ENCODE measurements at regions not wholly inside any gene's neighbourhood (a gene's known extent, or its start where the extent isn't known, plus 50 kb on each side); places are given as distances from the start of the nearest gene placed in this dataset.
A peak's percentile ranks its signal among the peaks of the same experiment; 100 is the strongest.
"Not testable (repeated sequence)": the region's sequence is repeated elsewhere in the genome, so short reads cannot be mapped to it uniquely, and the experiment has no call there.

DNA sequence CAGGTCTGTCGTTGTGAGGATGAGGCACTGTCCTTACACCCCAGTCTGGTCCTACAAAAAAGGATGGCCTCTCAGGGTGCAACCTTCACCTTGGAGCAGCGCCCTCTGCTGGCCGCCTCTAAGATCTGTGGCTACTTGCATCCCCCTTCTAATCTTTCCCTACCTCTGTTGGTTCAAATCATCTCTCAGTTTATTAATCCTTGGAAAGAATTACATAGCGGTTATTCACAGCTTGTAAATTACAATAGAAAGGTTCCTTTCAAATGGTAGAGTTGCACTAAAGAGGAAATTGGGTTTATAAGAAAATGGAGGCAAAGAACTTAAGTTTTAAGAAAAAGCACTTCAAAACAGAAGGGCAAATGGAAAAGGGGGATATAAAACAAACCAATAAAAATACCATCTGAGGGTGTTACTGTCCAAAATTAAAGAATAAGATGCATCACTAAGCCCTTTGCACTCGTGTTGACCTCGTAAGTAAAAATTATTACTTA, 102.0 kb upstream of the PLEKHM1 start:
- not testable (repeated sequence) for DNase-seq

DNA sequence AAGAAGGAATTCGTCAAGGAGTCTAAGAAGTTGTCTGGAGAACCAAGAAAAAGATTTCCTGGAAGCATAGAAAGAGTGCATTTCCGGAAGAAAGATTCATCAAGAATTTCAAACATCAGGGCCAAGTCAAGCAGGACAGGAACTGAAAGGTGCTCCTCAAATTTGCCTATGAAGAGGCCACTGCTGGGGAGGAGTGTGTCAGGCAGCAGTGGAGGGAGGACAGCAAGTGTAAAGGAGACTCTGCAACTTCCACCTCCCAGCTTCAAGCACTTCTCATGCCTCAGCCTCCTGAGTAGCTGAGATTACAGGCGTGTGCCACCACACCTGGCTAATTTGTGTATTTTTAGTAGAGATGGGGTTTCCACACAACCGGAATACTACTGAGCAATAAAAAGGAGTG, 105.8 kb upstream of the PLEKHM1 start:
- not testable (repeated sequence) for DNase-seq

DNA sequence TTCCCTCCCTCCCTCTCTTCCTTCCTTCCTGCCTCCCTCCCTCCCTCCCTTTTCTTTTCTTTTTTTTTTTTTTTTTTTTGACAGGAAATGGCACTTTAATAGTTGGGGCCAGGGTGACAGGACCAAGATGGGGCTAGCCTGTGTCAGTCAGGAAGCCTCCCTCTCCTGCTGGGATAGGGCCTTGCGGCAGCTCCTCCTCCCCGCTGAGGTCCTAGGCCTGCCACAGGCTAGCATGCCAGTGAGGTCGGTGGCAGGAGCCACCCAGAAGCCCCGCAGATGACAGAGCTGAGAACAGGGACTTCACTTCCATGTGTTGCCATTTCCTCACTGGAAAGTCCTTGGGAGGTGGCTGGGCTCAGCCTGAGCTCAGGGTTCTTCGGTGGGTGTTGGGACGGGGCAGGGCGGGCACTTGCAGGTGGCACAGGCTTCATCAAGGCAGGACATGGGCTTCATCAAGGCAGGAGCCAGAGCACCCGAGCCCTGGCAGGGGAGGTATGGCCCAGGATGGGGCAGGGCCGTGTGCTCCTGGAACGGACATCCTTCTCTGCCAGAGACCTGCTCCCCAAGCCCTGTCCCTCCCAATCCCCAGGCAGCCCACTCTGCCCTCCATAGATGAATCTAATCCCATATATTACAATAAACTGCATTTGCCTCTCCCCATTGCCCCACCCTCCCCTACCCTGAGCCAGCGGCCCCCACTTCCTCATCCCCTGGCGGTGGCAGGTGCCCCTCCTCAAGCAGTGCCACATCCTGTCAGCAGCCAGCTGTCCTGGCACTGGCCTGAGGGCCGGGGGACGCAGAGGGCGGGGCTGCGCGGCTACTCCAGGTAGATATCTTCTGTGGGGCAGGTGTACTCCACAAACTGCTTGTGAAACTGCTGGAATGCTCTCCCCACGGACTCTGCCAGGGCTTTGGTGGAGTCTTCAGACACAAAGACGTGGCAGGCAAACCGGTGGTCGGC, 109.8 kb upstream of the PLEKHM1 start:
- DNase-seq: not testable (repeated sequence)

DNA sequence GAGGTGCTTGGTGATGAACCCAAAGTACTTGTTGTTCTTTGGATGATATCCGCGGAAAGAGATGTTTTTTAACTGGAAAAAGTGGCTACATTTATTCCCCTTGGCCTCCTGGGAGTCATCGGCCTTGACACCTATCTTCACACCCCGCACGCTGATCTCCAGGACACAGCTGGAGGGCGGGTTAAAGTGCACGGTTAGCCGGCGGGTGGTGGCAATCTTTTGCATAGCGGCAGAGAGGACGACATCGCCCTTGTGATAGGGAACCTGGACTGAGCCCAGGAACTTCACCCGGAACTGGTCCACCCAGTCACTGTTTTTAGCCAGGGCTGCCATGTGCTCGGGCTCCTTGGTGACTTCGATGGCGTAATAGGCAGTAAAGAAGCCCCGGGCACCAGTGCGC, 110.5 kb upstream of the PLEKHM1 start:
- DNase-seq: not testable (repeated sequence)

DNA sequence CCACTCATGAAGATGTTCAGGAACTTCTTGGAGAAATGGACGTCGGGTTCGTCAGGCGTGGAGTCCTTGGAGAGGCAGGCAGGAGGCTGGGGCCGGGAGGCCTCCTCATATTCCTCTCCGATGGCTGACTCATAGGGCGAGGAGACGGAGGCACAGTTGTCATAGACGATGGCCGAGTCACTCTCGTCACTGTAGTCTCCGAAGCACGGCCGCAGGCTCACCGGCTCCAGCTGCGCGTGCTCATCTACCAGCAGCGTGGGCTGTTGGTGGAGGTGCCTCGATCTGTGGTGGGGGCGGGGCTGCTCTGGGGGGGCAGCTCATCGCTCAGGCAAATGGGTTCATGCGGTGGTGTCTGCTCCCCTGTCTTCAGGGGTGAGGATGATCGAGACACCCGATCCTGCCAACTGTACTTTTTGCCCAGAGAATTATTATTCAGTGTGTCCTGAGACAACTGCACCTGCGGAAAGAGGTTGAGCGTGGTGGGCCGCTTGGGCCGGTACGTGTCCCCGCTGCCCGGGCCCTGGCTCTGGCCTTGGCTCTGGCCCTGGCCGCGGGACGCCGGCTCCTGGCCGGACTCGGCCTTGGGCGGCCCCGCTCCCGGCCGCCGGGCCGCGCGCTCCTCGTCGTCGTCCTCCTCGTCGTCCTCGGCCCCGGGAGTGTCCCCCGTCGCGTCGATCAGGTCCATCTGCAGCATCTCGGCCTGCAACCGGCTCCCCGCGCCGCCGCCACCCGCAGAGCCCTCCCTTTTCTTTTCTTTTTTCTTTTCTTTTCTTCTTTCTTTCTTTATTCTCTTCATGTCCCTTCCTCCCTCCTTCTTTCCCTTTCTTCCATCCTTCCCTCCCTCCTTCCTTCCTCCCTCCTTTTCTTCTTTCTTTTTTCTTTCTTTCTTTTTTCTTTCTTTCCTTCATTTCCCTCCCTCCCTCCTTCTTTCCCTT, 111.4 kb upstream of the PLEKHM1 start:
- not testable (repeated sequence) for DNase-seq

DNA sequence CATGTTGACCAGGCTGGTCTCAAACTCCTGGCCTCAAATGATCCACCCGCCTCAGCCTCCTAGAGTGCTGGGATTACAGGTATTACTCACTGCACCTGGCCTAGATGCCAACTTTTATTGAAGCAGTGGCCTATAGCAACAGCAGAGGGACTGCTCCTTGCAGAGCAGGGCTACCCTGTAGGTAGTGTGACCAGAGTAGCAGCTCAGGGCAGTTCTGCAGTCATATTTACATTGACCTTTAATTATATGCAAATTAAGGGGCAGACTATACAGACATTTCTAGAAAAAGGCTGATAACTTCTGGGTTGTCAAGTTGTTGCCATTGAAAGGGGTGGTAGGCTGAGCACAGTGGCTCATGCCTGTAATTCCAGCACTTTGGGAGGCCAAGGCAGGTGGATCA, 115.2 kb upstream of the PLEKHM1 start:
- DNase-seq: not testable (repeated sequence)

DNA sequence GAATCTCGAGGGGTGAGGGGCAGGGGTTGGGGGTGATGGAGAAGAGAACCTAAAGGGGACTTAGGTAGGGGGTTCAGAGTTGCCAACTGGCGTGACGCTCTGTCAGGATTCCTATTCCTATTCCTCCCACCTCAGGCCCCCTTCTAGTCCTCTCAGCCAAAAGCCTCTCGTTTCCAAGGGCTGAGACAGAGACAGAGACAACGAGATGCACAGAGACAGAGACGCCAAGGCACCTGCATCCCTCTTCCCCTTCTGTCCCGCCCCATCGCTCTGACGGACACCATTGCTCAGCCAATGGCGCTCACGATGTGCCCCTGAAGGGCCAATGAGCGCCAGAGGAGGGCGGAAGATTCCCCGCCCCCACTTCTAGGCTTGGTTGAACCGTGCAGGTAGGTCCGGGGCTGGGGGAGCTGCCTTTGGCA, 129.5 kb upstream of the PLEKHM1 start:
- not testable (repeated sequence) for DNase-seq

DNA sequence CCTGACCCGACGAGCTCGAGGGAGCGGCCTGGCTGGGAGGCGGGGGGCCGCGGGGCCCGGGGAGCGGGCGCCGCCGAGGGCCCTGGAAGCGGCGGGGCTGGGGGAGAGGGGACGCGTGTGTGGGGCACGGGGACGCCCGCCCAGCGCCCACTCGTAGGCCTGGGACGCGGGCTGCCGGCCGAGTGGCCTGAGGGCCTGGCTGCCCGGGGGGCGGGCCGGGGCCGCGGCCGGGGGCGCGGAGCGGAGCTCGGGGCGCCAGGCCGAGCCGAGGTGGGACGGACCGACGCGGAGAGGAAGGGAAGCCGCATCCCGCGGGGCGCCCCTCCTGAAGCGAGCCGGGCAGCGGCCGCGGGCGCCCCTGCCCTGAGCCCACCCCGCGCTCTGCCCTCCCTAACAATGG, 129.9 kb upstream of the PLEKHM1 start:
- DNase-seq: not testable (repeated sequence)

DNA sequence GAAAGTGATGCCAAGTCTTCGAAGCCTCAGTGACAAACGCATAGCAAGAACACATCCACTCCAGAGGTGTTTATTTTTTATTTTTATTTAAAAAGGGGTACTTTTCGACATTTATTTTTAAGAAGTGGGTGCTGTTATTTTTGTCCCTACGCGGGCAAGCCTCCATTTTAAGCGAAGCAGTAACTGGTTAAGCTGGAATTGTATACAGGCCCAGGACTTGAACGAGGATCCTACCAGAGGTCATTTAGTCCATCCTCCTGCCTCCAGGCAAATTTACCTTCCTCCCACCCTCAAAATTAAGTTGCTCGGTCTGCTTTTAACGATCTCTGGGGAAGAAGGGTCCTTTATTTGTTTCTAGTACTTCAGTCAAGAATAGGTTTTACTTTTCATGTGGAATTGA, 130.6 kb upstream of the PLEKHM1 start:
- not testable (repeated sequence) for DNase-seq

DNA sequence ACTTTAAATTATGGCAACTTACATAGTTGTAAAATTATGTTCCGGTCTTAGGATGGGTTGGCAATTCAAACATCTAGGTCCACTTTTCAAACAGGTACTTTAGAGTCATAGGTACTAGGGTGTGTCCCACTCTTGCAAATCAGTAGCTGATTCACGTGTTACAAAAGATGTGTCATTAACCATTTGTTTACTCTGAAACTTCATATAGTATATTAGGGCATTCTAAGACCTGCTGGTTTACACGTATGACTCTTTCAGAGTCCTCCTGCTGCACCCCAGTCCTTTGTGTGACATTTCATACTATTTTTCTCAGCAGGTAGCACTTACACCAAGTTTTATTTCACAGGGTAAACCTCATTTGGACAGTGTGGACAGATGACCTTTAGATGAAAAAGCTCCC, 131.8 kb upstream of the PLEKHM1 start:
- not testable (repeated sequence) for DNase-seq

DNA sequence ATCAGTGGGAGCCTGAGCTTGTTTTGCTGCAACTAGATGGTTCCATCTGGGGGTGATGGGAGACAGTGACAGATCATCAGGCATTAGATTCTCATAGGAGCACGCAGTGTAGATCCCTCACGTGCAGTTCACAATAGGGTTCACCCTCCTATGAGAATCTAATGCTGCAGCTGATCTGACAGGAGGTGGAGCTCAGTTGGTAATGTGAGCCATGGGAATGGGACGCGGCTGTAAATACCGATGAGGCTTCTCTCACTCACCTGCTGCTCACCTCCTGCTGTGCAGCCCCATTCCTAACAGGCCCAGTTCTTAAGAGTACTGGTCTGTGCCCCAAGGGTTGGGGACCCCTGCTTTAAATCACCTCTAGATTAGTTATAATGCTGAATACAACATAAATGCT, 137.5 kb upstream of the PLEKHM1 start:
- DNase-seq: no peak

DNA sequence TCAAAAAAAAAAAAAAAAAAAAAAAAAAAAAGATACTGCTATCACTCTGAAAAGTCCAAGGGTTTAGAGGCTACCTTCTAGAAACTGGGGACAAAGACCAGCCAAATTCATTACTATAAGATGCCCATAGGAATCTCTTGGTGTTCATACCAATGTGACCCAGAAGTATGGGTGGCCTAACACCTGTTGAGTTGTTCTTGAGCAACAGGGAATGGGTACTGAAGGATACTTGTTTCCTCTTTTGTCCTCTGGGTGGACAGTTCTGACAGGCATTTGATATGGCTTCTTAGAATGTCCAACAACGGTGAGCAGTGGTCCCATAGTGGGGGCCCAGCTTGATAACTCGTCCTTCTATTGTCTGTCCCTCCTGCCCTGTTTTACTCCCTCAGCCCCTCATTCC, 141.4 kb upstream of the PLEKHM1 start:
- no peak for DNase-seq

DNA sequence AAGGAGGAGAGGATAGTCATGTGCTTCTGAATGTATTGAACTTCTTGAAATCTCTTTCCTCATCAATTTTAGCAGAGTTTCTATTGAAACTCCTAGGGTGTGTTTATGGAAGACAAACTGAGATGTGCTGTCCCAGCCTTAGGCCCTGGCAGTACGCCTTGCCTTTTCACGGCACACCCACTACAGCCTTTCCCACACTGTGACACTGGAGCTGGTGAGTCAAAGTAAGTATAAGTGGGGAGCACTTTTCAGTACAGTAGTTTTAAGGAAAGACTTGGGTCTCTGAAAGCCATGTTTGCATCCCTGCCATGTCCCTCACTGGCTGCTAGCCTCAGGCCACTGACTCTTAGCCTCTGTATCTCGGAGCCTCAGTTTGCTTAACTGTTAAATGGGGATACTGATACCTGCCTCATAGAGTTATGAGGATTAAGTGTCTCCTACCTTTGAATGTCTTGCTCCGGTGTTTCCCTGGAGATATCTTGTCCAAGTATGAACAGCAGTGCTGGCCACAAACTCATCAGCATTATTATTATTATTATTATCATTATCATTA, 144.7 kb upstream of the CRHR1 start:
- DNase-seq: no peak

DNA sequence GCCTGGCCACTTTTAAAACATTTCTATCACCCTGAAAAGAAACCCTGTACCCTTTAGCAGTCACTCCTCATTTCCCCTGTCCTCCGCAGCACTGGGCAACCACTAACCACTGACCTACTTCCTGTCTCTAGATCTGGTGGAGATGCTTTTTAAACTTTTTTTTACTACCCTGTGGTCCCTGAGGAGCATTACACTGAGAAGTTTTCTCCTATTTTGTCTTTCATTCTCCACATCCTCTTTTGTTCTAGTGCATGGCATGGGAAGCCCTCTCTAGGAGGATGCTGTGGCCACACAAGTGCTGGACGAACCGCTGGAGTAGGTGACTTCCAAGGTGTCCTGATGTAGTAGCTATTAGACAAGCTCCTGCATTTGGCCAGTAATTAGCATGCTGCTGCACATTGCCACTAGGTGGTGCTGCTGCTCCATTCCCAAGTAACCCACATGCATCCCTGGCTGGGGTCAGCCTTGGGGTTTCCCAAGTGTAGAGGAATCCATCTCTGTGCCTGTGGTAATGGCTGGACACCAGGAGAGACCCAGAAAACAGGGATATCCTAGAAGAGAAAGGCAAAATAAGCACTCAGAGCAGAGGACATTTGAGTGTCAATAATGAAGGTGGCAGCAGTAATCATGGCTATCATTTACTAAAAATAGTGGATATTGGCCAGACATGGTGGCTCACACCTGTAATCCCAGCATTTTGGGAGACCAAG, 143.8 kb upstream of the CRHR1 start:
- DNase-seq: no peak

DNA sequence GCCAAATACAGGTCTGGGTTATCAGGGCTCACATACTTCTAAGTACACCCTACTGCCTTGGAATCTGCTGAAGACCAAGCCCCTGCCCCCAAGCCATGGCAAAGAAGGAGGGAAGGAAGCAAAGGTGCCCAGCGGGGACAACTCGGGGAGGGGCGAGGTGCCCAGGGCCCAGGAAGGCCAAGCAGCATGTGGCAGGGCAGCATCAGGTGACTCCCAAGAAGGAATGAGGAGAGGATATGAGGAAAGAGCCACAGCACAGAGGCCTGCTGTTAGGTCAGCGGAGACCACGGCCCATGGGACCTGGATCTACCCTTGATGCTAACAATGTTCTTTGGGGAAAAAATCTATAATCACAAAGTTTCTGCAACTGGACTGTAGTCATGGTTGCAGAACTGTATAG, 142.6 kb upstream of the CRHR1 start:
- no peak for DNase-seq

DNA sequence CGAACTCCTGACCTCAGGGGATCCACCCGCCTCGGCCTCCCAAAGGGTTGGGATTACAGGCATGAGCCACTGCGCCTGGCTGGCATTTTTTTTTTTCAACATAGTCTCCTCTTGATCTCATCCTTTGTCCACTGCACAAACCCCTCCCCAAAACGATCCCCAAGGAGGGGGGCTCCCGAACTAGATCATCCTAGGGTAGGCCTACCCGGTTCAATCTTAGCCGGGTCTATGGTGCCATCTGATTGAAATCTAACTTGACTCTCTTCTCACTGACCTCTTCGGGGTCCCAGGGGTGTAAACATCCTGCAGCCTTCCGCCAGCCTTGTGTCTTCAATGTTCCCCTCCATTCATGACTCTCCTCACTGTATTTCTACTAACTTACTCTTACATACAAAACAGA, 140.5 kb upstream of the CRHR1 start:
- no peak for DNase-seq

DNA sequence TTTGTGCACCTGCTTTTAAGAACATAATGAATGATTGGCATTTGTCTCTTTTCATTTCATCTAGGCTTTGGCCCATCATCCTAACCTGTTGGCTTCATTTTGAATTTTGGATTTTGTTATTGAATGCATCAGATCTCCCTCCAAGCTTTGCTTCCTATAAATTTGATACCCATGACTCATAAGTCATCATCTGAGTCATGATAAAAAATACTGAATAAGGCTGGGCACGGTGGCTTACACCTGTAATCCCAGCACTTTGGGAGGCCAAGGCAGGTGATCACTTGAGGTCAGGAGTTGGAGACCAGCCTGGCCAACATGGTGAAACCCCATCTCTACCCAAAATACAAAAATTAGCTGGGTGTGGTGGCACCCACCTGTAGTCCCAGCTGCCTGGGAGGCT, 139.5 kb upstream of the CRHR1 start:
- DNase-seq: not testable (repeated sequence)

DNA sequence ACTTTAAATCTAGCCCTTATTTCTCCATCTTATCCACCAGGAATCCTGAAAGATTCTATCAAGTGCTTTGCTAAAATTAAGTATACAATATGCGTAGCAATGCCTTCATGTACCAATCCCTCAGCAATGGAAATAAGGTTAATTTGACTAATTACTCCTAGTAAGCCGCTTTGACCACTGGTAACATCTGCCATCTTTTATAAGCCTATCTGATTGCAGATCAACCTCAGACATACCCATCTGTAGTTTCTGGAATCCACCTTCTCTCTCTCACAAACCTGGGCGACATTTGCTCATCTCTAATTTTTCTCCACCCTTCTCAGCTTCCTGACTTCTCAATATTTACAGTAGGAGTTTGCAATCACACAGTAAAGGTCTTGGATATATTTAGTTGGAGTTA, 138.8 kb upstream of the CRHR1 start:
- DNase-seq: no peak

DNA sequence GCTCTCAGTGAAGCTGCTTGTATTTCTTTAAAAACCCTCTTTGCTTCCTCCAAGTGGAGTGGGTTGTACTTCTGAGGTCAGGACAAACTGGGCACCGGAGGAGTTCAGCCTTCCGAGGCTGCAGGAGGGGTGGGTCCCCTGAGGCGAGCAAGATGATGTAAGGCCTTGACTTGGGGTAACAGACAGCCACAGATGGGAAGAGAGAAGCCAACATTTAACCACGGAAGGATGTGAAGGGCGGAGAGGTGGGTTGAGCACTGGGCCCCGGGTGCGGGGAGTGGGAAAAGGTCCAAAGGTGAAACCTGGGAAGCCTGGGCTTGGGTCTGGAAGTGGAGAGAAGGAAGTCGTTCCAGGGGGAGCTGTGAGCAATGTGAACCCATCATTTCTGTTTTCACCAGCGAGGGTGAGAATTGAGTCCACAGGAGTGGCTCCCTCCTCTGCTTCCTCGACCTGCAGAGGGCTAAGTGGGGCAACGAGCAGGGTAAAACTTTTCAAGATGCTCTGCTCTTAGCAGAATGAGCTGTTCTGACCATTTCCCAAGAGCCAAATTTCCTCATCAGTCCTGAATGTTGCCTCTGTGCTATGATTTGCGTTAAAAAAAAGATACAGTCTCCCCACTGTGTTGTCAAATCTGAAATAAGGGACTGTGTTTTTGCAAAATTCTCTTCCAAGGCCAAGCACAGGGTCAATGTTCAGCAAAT, 137.7 kb upstream of the CRHR1 start:
- DNase-seq: peak; percentile 24

DNA sequence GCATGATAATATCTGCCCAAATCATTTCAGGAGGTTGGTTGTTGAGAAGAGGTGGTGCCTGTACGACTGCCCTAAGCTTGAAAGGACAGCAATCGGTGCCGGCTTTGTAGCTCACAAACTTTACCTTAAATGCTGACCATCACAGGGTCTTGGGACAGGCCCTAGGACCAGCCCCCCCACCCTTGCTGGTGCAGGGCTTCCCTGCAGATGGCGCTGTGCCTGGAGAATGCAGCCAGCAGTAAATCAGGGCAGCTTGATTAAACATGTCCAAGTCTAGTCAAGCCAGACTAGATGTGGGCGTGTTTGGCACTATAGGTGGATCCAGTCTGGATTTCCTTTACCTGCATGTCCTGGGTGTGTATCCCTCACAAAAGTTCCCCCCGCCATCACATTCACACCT, 135.5 kb upstream of the CRHR1 start:
- DNase-seq: no peak

DNA sequence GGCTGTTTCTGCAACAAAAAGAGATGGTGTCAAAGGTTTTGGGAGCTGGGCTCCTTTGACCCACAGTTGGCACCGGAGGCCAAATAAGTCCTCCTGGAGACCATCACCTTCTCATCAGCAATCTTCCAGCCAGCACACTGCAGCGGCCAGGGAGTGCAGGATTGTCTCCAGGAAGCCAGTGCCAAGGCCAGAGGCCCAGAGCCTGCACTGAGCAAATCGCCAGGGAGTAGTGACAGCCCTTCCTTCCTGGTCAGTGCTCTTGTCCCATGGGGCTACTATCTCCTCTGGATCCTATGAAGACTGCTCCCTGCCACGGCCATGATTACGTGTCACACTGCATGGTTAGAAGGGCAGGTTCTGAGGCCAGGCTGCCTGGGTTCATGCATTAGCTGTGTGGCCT, 134.3 kb upstream of the CRHR1 start:
- no peak for DNase-seq

DNA sequence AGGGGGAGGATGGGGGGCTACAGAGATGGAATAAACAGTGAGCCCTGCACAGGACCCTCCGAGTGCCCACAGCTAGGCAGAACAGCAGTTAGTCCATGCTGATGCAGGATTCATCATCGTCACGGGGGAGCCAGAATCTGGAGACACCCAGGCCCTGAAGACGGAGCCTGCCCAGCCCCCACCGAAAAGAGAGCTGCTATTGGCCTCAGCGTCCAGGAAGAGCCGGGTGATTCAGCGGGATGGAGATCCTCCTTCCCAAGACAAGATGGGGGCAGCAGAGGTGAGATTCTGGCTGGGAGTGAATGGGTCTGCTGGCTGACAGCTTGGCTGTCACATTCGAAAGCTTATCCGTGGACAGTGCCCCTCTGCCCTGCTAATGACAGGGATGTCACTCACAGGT, 133.6 kb upstream of the CRHR1 start:
- DNase-seq: no peak
